ENCODE measurements at regions not wholly inside any gene's neighbourhood (a gene's known extent, or its start where the extent isn't known, plus 50 kb on each side); places are given as distances from the start of the nearest gene placed in this dataset.

DNA sequence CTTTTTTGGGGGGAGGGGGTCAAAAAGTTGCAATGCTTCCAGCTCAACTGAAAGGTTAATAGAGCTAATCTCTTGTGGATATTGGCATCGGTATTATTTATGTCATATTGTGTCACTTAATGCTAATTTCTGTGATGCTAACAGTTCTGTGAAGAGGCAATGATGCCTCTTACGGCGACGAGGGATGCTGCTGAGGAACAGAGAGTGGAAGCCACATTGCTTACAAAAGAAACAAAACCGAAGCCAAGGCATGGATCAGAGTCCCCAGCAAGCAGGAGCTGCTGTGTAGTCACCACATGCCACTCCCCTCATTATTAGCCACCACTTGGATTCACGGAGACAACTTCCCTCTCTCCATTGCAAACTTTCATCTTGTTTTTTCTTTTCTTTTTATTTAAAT is 536.5 kb upstream of the MGMT start:
- H3K4me3 ChIP-seq (replicated peaks in 1 of 3; ENCODE audit: insufficient read depth in 1 of 3, low read depth in 2 of 3, low read length in 3 of 3): no peak overlapping the region
- ChIA-PET POLR2A (no interaction called here), CTCF (ENCODE audit: low intra/inter-chr PET ratio, low total read pairs) (no interaction called here)
- TF ChIP-seq GTF3A (CRISPR knock-in tag; conservative IDR thresholded peaks at IDR 0.05) (no peak), AGO1 (IDR thresholded peaks at IDR 0.05; ENCODE audit: low read depth, low read length, poor library complexity, severe bottlenecking) (no peak), NR2C2 (CRISPR knock-in tag; IDR thresholded peaks at IDR 0.05; ENCODE audit: borderline replicate concordance) (no peak), ARNTL (CRISPR knock-in tag; IDR thresholded peaks at IDR 0.05) (no peak), ZNF30 (CRISPR knock-in tag; IDR thresholded peaks at IDR 0.05) (no peak), ZNF720 (CRISPR knock-in tag; IDR thresholded peaks at IDR 0.05) (no peak), ZNF24 (IDR thresholded peaks at IDR 0.05) (no peak), ZSCAN25 (CRISPR knock-in tag; IDR thresholded peaks at IDR 0.05) (no peak), BCL6 (CRISPR knock-in tag; IDR thresholded peaks at IDR 0.05) (no peak), SPEN (CRISPR knock-in tag; IDR thresholded peaks at IDR 0.05; ENCODE audit: low read depth) (no peak)
- TF ChIP-seq, protein P1, sequence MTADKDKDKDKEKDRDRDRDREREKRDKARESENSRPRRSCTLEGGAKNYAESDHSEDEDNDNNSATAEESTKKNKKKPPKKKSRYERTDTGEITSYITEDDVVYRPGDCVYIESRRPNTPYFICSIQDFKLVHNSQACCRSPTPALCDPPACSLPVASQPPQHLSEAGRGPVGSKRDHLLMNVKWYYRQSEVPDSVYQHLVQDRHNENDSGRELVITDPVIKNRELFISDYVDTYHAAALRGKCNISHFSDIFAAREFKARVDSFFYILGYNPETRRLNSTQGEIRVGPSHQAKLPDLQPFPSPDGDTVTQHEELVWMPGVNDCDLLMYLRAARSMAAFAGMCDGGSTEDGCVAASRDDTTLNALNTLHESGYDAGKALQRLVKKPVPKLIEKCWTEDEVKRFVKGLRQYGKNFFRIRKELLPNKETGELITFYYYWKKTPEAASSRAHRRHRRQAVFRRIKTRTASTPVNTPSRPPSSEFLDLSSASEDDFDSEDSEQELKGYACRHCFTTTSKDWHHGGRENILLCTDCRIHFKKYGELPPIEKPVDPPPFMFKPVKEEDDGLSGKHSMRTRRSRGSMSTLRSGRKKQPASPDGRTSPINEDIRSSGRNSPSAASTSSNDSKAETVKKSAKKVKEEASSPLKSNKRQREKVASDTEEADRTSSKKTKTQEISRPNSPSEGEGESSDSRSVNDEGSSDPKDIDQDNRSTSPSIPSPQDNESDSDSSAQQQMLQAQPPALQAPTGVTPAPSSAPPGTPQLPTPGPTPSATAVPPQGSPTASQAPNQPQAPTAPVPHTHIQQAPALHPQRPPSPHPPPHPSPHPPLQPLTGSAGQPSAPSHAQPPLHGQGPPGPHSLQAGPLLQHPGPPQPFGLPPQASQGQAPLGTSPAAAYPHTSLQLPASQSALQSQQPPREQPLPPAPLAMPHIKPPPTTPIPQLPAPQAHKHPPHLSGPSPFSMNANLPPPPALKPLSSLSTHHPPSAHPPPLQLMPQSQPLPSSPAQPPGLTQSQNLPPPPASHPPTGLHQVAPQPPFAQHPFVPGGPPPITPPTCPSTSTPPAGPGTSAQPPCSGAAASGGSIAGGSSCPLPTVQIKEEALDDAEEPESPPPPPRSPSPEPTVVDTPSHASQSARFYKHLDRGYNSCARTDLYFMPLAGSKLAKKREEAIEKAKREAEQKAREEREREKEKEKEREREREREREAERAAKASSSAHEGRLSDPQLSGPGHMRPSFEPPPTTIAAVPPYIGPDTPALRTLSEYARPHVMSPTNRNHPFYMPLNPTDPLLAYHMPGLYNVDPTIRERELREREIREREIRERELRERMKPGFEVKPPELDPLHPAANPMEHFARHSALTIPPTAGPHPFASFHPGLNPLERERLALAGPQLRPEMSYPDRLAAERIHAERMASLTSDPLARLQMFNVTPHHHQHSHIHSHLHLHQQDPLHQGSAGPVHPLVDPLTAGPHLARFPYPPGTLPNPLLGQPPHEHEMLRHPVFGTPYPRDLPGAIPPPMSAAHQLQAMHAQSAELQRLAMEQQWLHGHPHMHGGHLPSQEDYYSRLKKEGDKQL (CRISPR knock-in tag; IDR thresholded peaks at IDR 0.05; ENCODE audit: low read depth): no peak
- TF ChIP-seq, protein P2, sequence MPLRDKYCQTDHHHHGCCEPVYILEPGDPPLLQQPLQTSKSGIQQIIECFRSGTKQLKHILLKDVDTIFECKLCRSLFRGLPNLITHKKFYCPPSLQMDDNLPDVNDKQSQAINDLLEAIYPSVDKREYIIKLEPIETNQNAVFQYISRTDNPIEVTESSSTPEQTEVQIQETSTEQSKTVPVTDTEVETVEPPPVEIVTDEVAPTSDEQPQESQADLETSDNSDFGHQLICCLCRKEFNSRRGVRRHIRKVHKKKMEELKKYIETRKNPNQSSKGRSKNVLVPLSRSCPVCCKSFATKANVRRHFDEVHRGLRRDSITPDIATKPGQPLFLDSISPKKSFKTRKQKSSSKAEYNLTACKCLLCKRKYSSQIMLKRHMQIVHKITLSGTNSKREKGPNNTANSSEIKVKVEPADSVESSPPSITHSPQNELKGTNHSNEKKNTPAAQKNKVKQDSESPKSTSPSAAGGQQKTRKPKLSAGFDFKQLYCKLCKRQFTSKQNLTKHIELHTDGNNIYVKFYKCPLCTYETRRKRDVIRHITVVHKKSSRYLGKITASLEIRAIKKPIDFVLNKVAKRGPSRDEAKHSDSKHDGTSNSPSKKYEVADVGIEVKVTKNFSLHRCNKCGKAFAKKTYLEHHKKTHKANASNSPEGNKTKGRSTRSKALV (CRISPR knock-in tag; IDR thresholded peaks at IDR 0.05): no peak
- H3K27me3 ChIP-seq (ENCODE audit: control insufficient read depth in 1 of 2, insufficient read depth in 2 of 2, low read length in 2 of 2): peaks cover 0 to 23% of the 10 kb centered on the region in 2 experiments; a peak in 1 of 5 replicates
- H3K36me3 ChIP-seq (replicated peaks in 1 of 2; ENCODE audit: control insufficient read depth in 1 of 2, insufficient read depth in 2 of 2, low read length in 2 of 2): no peaks in the 10 kb centered on the region
- no peaks in the 10 kb centered on the region for H4K20me1 ChIP-seq (ENCODE audit: insufficient read depth, low read length)
- peaks cover 9% of the 10 kb centered on the region; the same call in 1 of the 2 replicates for H3K9me3 ChIP-seq (ENCODE audit: low read length)
- no TSS peak for BruUV-seq (replicated peaks)
- no peak overlapping the region for H3K4me2 ChIP-seq (ENCODE audit: low read depth, low read length)
- no peaks in the 10 kb centered on the region for H3K79me2 ChIP-seq (ENCODE audit: insufficient read depth, low read length)
- ATAC-seq (no peak), DNase-seq (ENCODE audit: low spot score) (no peak), FAIRE-seq (no peak)
- no peak overlapping the region for H3K27ac ChIP-seq (ENCODE audit: extremely low read length, insufficient read depth, low read length)
- no peaks in the 10 kb centered on the region for H3K4me1 ChIP-seq (ENCODE audit: insufficient read depth, low read length)
- in situ Hi-C loops (cut with HindIII; ENCODE audit: extremely low pct_ligation_motif_present, low pct_unique_long_range_greater_than_20kb): no loop called here
- H2AFZ ChIP-seq (ENCODE audit: low read length): no peak overlapping the region
- no peak overlapping the region for H3K9ac ChIP-seq (ENCODE audit: insufficient read depth, low read depth, low read length)
- intact Hi-C loops (cut with micrococcal nuclease; ENCODE audit: unreplicated experiment): no loop called here
- WGBS (ENCODE audit: low lambda C conversion rate): 31% methylated on average over 6 of the region's 6 CpGs

Measured in HepG2 (cell line).